ENCODE measurements at regions not wholly inside any gene's neighbourhood (a gene's known extent, or its start where the extent isn't known, plus 50 kb on each side); places are given as distances from the start of the nearest gene placed in this dataset.

DNA sequence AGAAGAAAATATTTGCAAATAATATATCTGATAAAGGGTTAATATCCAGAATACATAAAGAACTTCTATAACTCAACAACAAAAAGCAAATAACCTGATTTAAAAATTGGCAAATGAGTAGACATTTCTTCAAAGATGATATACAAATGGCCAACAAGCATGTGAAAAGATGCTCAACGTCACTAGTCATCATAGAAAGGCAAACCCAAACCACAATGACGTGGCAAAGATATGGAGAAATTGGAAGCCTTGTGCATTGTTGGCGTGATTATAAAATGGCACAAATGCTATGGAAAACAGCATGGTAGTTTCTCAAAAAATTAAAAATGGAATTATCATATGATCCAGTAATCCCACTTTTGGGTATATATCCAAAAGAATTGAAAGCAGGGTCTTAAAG is 466.3 kb downstream of the TBC1D22A start:
- ATAC-seq (no peak), DNase-seq (no peak)
- H3K36me3 ChIP-seq (ENCODE audit: insufficient read depth in 1 of 2, low read depth in 1 of 2) = no peaks in the 10 kb centered on the region
- TF ChIP-seq, protein P1, sequence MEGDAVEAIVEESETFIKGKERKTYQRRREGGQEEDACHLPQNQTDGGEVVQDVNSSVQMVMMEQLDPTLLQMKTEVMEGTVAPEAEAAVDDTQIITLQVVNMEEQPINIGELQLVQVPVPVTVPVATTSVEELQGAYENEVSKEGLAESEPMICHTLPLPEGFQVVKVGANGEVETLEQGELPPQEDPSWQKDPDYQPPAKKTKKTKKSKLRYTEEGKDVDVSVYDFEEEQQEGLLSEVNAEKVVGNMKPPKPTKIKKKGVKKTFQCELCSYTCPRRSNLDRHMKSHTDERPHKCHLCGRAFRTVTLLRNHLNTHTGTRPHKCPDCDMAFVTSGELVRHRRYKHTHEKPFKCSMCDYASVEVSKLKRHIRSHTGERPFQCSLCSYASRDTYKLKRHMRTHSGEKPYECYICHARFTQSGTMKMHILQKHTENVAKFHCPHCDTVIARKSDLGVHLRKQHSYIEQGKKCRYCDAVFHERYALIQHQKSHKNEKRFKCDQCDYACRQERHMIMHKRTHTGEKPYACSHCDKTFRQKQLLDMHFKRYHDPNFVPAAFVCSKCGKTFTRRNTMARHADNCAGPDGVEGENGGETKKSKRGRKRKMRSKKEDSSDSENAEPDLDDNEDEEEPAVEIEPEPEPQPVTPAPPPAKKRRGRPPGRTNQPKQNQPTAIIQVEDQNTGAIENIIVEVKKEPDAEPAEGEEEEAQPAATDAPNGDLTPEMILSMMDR (IDR thresholded peaks at IDR 0.05) = no peak
- intact Hi-C loops (cut with DNase I) = no loop called here
- H3K9me3 ChIP-seq = peaks cover 10% of the 10 kb centered on the region
- H3K4me1 ChIP-seq = no peaks in the 10 kb centered on the region
- WGBS, 3 donors = 63 to 72% (median 69%) methylated on average over 3 of the region's 3 CpGs
- H3K27ac ChIP-seq = no peak overlapping the region
- no peak overlapping the region for H3K4me3 ChIP-seq
- H3K27me3 ChIP-seq (ENCODE audit: insufficient read depth in 3 of 3, low read length in 2 of 3) = peaks cover 0 to 1% (median 0%) of the 10 kb centered on the region in 3 donors

DNA sequence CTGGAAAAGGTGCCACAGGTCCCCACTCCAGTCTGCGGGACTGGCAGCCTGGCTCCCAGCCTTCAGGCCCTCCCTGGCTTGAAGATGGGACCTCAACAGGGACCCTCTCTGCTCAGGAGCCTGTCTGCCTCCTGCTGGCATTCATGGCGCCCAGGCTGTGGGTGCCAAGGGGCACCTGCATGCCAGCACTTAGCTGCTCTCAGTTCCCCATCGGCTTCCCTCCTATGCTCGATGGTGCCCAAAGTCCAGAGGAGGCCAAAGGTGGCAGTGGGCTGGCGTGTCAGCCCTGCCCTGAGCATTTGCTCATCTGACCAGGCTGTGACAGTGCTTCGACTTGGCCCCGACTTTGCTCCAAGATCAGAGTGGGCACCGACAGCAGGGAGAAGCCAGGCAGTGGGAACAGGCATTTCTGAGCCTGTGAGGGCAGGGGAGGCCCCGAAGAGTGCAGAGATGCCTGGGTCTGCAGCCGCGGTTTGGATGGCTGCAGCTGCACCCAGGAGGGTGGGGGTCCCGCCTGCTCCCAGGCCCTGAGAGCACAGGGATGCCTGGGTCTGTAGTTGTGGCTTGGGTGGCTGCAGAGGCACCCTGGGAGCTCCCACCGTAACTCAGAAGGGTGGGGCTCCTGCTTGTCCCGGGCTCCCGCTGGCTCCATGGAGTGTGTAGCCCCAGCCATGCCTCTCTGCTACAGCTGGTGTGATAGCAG is 463.6 kb downstream of the TBC1D22A start:
- intact Hi-C loops (cut with DNase I) = no loop called here
- WGBS, 3 donors = 63 to 79% (median 72%) methylated on average over 15 of the region's 15 CpGs

DNA sequence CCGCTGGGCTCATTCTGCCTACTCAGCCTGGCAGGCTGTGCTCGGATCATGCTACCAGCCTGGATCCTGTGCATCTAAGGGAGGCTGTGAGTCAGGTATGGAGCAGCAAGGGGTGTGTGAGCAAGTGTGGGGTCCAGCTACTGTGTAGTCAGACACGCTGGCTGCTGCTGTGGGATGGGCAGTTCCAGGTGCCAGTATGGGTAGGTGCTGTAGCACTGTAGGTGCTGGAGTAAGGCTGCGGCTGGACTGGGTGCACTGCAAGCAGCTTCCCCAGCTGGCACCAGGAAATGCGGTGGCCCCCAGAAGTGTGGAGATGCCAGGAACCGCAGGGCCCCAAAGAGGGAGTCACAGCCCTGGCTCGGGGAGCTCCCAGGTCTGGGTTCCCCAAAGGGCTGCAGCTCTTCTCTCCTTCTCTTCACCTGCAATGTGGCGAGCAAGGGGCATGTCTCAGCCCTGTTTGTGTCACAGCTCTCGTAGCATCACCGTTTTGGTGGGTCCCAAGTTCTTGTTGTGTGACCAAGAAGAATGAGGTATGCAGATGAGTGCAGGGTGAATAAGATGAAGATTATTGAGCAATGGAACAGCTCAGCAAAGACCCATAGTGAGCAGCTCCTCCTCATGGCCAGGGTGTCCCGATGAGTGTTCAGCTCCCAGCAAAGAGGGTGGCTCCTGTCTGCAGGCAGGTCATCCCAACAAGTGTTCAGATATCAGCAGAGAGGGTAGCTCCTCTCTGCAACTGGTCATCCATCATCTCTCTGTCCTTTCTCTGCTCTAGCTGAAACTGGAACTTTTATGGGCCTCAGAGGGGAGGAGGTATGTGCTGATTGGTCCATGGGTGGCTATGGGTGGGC is 462.9 kb downstream of the TBC1D22A start:
- no peak for ATAC-seq
- Histone ChIP-seq H3K4me3 (no peak overlapping the region), H3K36me3 (ENCODE audit: insufficient read depth in 1 of 2, low read depth in 1 of 2) (no peaks in the 10 kb centered on the region), H3K9me3 (peaks cover 5% of the 10 kb centered on the region), H3K27me3 (ENCODE audit: insufficient read depth in 3 of 3, low read length in 2 of 3) (peaks cover 0 to 6% (median 3%) of the 10 kb centered on the region in 3 donors), H3K4me1 (no peaks in the 10 kb centered on the region), H3K27ac (no peak overlapping the region)
- 93 to 96% (median 93%) methylated on average over 11 of the region's 11 CpGs for WGBS, 3 donors
- intact Hi-C loops (cut with DNase I) = no loop called here
- peak in 1 of 2 donors; percentile 30 for DNase-seq
- TF ChIP-seq, protein P1 (IDR thresholded peaks at IDR 0.05) = no peak

More for the DNA sequence above, 463.6 kb downstream of the TBC1D22A start:
- TF ChIP-seq, protein P1 (IDR thresholded peaks at IDR 0.05) = no peak
- Histone ChIP-seq H3K27ac (no peak overlapping the region), H3K27me3 (ENCODE audit: insufficient read depth in 3 of 3, low read length in 2 of 3) (peaks cover 0 to 6% (median 3%) of the 10 kb centered on the region in 3 donors), H3K4me1 (no peaks in the 10 kb centered on the region), H3K36me3 (ENCODE audit: insufficient read depth in 1 of 2, low read depth in 1 of 2) (no peaks in the 10 kb centered on the region), H3K4me3 (no peak overlapping the region), H3K9me3 (peaks cover 5% of the 10 kb centered on the region)
- no peak for DNase-seq
- ATAC-seq = no peak

Data from psoas muscle (tissue), 7 donors.